HEK293T (cell line): ENCODE measurements at regions not wholly inside any gene's neighbourhood (a gene's known extent, or its start where the extent isn't known, plus 50 kb on each side); places are given as distances from the start of the nearest gene placed in this dataset.

Source experiments
- CTCF ChIA-PET: fragments of 350-600 bp; formaldehyde crosslinking; extraction: SDS; loops from one replicate; lab custom pipeline; 2021; ENCODE audit warnings: antibody characterized with exemption, inconsistent platforms; lab: Yijun Ruan, JAX
- POLR2A ChIA-PET: fragments of 350-600 bp; formaldehyde crosslinking; extraction: SDS; loops from one replicate; lab custom pipeline; 2020; ENCODE audit warnings: antibody characterized with exemption, inconsistent platforms; lab: Yijun Ruan, JAX
- DNase-seq: peaks from one replicate; pipeline ENCODE4 v3.0.0; 2012; ENCODE audit warnings: mixed read lengths; ENCODE audit errors: extremely low spot score
- ARNT ChIP-seq: fragments of 450-650 bp; IDR thresholded peaks from 2 replicates; pipeline ENCODE4 v1.6.1; 2017; ENCODE audit warnings: mild to moderate bottlenecking
- BHLHE40 ChIP-seq: fragments of 450-650 bp; IDR thresholded peaks from 2 replicates; pipeline ENCODE4 v1.6.1; 2016; ENCODE audit warnings: mild to moderate bottlenecking, moderate library complexity, borderline replicate concordance
- CTBP1 ChIP-seq: fragments of 450-650 bp; IDR thresholded peaks from 2 replicates; pipeline ENCODE4 v1.6.1; 2016; ENCODE audit warnings: borderline replicate concordance
- ELF4 ChIP-seq: fragments of 450-650 bp; IDR thresholded peaks from 2 replicates; pipeline ENCODE4 v1.6.1; 2017; ENCODE audit warnings: antibody characterized with exemption
- FOXA1 ChIP-seq: fragments of 450-650 bp; IDR thresholded peaks from 2 replicates; pipeline ENCODE4 v1.6.1; 2016; ENCODE audit warnings: mild to moderate bottlenecking
- FOXK2 ChIP-seq: fragments of 450-650 bp; IDR thresholded peaks from 2 replicates; pipeline ENCODE4 v1.6.1; 2016; ENCODE audit warnings: mild to moderate bottlenecking
- FOXM1 ChIP-seq: fragments of 450-650 bp; IDR thresholded peaks from 2 replicates; pipeline ENCODE4 v1.6.1; 2017; ENCODE audit warnings: mild to moderate bottlenecking, borderline replicate concordance
- HDGF ChIP-seq: fragments of 450-650 bp; IDR thresholded peaks from 2 replicates; pipeline ENCODE4 v1.6.1; 2017; ENCODE audit warnings: antibody characterized with exemption, borderline replicate concordance
- L3MBTL2 ChIP-seq: fragments of 450-650 bp; conservative IDR thresholded peaks from 2 replicates; pipeline ENCODE4 v1.6.1; 2016; ENCODE audit warnings: mild to moderate bottlenecking
- LEF1 ChIP-seq: fragments of 450-650 bp; IDR thresholded peaks from 2 replicates; pipeline ENCODE4 v1.6.1; 2017; ENCODE audit warnings: mild to moderate bottlenecking, borderline replicate concordance
- NFRKB ChIP-seq: fragments of 450-650 bp; IDR thresholded peaks from 2 replicates; pipeline ENCODE4 v1.6.1; 2016; ENCODE audit warnings: mild to moderate bottlenecking, moderate library complexity
- SP1 ChIP-seq: fragments of 450-650 bp; IDR thresholded peaks from 2 replicates; pipeline ENCODE4 v1.6.1; 2017
- SUZ12 ChIP-seq: fragments of 450-650 bp; IDR thresholded peaks from 2 replicates; pipeline ENCODE4 v1.6.1; 2016; ENCODE audit warnings: mild to moderate bottlenecking
- TARDBP ChIP-seq: fragments of 450-650 bp; IDR thresholded peaks from 2 replicates; pipeline ENCODE4 v1.6.1; 2016
- ZNF384 ChIP-seq: fragments of 450-650 bp; IDR thresholded peaks from 2 replicates; pipeline ENCODE4 v1.6.1; 2016
- TF ChIP-seq, protein P1 (sequence below): fragments of 450-650 bp; IDR thresholded peaks from 2 replicates; pipeline ENCODE4 v1.6.1; 2016

DNA sequence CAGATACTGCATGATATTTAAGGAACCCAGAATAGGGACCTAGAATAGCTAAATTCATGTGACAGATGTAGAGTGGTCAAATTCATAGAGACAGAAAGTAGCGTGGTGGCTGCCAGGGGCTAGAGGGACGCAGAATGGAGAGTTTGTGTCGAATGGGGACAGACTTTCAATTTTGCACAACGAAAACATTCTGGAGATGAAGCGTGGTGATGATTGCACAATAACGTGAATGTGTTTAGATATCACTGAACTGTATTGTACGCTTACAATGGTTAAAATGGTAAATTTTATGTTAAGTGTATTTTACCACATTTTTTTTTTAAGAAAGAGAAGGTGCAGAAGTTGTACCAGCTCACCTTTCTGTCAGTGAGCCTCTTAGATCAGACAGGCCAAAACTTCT is 137.8 kb upstream of the TNS3 start:
- ChIA-PET POLR2A (no interaction called here), CTCF (no interaction called here)
- no peak for DNase-seq
- TF ChIP-seq CTBP1 (no peak), ZNF384 (no peak), NFRKB (no peak), FOXA1 (no peak)

DNA sequence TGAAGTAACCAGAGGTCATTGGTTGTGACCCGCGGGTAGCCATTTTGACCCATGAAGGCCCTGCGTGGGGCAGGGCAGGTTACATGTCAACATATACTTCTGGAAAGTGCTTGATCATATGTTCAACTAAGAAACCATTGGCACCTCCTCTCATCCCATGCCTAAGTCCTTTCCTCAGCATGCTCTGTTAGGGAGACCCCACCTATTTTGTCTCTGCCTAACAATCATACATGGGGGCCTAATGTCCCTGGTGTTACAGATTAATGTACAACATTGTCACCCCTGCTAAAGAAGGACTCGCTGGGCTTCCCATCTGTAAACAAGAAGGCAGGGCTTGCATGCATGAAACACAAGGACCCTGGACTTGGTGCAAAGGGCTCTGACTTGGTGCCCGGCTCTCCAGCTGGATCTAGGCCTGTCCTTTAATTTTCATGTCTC is 133.7 kb upstream of the TNS3 start:
- ChIA-PET CTCF (no interaction called here), POLR2A (no interaction called here)
- no peak for DNase-seq
- TF ChIP-seq FOXA1 (no peak), FOXM1 (no peak), FOXK2 (no peak), BHLHE40 (no peak), NFRKB (no peak), L3MBTL2 (no peak)
- TF ChIP-seq, protein P1, sequence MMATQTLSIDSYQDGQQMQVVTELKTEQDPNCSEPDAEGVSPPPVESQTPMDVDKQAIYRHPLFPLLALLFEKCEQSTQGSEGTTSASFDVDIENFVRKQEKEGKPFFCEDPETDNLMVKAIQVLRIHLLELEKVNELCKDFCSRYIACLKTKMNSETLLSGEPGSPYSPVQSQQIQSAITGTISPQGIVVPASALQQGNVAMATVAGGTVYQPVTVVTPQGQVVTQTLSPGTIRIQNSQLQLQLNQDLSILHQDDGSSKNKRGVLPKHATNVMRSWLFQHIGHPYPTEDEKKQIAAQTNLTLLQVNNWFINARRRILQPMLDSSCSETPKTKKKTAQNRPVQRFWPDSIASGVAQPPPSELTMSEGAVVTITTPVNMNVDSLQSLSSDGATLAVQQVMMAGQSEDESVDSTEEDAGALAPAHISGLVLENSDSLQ, result no peak

DNA sequence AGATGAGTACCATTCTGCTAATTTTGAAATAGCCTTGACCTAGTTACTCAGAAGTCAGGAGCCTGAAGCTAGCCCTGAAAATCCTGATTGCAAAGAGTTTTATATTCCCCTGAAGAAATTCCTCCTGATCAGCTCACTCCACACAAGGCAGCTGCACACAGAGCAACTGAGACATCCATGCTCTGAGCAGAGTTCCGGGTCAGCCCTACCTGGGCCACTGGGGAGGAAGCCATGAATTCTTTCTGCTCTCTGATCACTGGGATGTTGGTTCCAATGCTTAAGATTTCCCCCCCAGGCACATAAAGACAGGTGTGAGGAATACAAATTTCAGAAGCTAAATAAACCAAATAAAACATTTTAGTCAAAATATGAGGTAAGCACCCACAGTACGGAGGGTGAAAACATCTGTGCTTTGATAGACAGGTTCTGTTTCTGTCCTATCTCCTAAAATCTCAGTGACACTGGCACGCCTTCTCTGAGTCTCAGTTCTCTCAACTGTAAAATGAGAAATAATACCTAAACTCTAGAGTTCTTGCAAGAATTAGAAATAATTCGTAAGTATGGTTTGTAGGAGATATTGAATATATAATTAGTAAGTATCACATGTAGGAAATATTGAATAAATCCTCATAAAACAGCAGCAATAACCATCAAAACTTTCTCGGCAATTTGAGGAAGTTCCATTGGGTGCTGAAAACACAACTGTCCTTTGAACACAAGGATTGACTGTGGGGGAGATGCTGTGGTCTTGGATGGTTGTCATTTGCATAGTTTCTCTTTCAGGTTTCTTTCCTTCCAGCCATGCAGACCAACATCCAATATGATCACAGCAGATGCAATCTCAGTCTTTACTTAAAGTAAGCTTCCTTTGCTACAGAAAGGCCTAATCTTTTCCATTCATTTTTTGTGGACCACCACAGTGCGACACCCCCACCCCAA is 133.0 kb upstream of the TNS3 start:
- POLR2A ChIA-PET, result no interaction called here
- CTCF ChIA-PET, result no interaction called here
- TF ChIP-seq, protein P1, result no peak
- no peak for TF ChIP-seq TARDBP
- TF ChIP-seq HDGF, result no peak
- no peak for TF ChIP-seq SP1
- no peak for TF ChIP-seq LEF1
- no peak for TF ChIP-seq CTBP1
- no peak for TF ChIP-seq FOXK2
- no peak for TF ChIP-seq NFRKB
- no peak for TF ChIP-seq ZNF384
- no peak for TF ChIP-seq ARNT
- no peak for TF ChIP-seq L3MBTL2
- no peak for TF ChIP-seq BHLHE40
- DNase-seq, result no peak

DNA sequence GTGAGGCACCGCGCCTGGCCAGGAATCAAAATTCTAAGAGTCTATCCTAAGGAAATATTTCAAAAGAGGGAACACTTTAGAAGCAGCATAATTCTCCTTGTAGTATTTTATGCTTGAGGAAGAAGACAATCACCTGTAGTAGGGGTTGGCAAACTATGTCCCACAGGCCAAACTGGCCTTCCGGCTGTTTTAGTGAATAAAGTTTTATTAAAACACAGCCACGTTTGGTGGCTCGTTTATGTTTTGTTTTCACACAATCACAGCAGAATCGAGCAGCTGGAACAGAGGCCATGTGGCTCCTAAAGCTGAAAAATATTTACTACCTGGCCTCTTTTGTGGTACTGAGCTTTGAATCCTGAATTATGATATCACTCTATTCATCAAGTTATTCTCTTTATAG is 131.7 kb upstream of the TNS3 start:
- CTCF ChIA-PET, result no interaction called here
- DNase-seq, result no peak
- POLR2A ChIA-PET, result no interaction called here
- TF ChIP-seq ELF4, result no peak
- no peak for TF ChIP-seq LEF1
- TF ChIP-seq ARNT, result no peak
- no peak for TF ChIP-seq SUZ12
- TF ChIP-seq L3MBTL2, result no peak
- TF ChIP-seq, protein P1, result no peak

DNA sequence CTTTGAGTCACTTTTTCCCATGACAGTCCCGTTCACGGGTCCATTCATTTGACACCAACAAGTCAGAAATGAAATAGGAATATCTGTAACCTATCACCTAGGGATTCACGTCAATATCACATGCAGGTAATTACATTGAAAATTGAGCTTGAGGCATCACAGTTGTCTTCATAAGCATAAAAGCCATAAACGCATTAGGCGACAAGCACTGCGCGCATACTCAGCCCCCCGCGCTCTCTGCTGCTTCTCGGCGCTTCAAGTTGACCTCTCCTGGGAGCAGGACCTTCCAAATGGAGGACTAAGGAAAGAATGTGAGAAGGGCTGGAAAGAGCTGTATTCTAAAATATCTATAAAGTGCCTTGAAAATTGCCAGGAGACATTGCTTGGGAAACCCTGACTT is 130.5 kb upstream of the TNS3 start:
- DNase-seq, result no peak
- POLR2A ChIA-PET, result no interaction called here
- CTCF ChIA-PET, result no interaction called here
- TF ChIP-seq BHLHE40, result no peak
- no peak for TF ChIP-seq ZNF384
- TF ChIP-seq LEF1, result no peak
- no peak for TF ChIP-seq NFRKB
- no peak for TF ChIP-seq TARDBP
- TF ChIP-seq FOXK2, result no peak
- TF ChIP-seq, protein P1, result no peak
- TF ChIP-seq ELF4, result no peak
- TF ChIP-seq FOXA1, result no peak
- no peak for TF ChIP-seq FOXM1
- TF ChIP-seq CTBP1, result no peak
- no peak for TF ChIP-seq SUZ12
- no peak for TF ChIP-seq L3MBTL2
- no peak for TF ChIP-seq HDGF

DNA sequence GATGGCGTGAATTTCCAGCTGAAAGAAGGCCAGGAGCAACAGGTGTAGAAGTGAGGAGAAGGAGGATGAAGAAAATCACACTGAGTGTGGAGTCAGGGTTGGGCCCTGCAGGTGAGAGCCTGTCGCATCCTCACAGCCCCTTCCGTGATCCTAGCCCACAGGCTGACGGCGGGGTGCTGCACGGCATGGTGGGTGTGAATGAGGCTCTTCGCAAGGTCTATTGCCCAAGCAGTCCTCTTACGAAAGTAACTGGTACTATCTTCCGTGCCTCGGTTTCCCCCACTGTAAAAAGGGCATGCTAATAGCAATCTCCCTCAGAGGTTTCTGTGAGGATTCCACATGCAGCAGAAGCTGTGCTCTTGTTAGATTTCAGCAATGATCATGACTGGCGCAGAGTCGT is 129.9 kb upstream of the TNS3 start:
- ChIA-PET CTCF (no interaction called here), POLR2A (no interaction called here)
- no peak for TF ChIP-seq L3MBTL2
- TF ChIP-seq ZNF384, result no peak
- no peak for TF ChIP-seq HDGF
- no peak for TF ChIP-seq ARNT
- TF ChIP-seq, protein P1, result no peak

More for the DNA sequence above, 129.9 kb upstream of the TNS3 start:
- no peak for DNase-seq
